ENCODE measurements at regions not wholly inside any gene's neighbourhood (a gene's known extent, or its start where the extent isn't known, plus 50 kb on each side); places are given as distances from the start of the nearest gene placed in this dataset.
"Not testable (repeated sequence)": the region's sequence is repeated elsewhere in the genome, so short reads cannot be mapped to it uniquely, and the experiment has no call there.

- no peak for DNase-seq
These were observed 144.3 kb upstream of the ZNF184 start for GRCh38 chr6:27617046-27617687.

DNA sequence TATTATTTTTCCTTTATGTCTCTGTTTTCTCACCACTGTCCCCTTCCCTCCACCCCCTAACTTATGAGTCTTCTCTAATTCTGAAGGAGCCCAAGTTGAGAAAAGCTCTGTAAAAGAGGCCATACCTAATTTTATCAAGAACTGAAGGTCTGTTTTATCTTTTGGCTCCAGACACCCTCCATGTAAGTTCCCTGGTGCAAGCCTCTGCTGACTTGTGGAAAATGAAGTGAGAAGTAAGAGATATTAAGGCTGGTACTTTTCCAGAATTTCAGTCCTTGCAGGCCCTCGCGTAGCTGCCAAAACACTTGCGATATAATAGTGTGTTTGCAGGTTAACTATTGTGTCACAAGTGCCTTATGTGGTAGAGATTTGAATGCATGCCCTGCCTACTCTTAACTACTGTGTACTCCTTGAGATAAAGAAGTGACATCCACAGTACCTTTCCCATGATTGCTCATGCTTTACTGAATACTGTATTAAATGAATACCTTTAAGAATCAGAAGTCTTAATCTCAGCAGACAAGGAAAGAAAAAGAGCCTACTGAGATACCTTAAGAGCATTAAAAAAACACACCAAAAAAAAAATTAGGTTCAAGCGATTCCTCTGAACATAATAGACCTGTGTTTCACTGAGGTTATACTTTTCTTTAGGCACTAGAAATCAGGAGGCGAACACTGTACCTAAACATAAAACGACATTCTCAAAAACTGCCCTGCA, 143.6 kb upstream of the ZNF184 start:
- no peak for DNase-seq

- no peak for DNase-seq
These were observed 138.5 kb upstream of the ZNF184 start for GRCh38 chr6:27611451-27611850.

GRCh38 chr6:27608916-27609883, 136.3 kb upstream of the ZNF184 start:
- no peak for DNase-seq

GRCh38 chr6:27605401-27606342, 132.8 kb upstream of the ZNF184 start:
- DNase-seq = peak in 1 of 2 donors; percentile 40

DNA sequence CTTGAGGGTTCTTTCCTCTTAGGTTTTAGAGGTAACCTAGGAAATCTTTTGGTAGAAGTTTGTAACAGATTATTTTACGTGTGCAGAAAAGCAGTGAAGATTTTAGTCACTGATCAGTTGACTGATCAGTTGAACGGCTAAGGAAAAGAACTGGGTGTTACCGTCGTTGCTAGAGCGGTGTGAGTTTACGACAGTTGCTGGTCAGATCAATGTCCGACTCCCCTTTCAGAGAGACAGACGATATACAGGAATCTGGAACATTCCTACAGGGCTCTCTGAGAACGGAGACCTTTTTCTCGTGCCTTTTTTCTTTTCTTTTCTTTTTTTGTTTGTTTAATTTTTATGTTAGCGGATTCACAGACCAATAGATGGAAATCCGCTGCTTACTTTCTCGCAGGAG, 132.1 kb upstream of the ZNF184 start:
- no peak for DNase-seq

DNA sequence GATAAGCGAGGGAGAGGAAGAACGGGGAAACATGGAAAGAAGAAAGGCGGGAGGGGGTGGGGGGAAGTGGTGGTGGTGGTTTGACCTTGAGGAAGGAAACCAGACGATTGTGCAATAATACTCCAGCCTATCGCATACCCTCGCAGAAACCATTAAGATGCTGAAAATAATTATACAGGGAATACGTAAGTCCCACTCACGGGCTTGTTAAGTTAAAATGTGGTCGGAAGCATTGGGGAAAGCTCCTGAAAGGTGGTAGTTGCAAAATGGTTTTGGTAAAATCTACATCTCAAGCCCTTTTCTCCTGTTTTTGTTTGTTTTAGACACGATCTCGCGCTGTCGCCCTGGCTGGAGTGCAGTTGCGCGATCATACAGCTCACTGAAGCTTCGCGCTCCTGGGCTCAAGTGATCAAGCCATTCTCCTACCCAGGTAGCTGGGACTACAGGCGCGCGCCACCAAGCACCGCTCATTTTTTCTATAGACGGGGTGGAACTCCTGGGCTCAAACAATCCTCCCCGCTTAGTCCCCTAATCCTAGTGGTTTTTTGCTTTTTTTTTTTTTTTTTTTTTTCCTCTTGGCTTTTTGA, 128.9 kb upstream of the ZNF184 start:
- DNase-seq = no peak

DNA sequence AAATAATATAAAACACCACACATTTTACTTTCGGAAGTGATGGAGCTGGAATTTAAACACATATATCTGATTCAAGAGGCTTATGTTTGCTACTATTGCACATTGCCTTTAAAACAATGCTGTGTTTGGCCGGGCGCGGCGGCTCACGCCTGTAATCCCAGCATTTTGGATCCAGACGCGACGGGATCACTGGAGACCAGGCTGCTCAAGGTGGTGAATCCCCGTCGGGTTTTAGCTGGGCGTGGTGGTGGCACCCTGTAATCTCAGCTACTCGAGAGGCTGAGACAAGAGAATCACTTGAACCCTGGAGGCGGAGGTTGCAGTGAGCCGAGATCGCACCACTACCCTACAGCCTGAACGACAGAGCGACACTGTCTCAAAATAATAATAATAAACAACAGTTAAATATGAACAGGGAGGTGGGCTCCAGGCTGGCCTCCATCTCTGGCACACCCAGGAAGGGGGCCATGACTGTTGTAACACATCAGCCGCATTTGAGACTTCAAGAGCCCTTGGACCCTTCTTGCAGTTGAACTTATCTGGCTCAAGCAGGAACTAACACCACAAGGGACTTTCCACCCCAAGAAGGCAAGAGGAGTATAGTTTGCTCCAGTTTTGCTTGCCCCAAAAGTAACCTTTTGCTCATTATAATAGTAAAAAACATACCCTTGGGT, 127.1 kb upstream of the ZNF184 start:
- DNase-seq = no peak

DNA sequence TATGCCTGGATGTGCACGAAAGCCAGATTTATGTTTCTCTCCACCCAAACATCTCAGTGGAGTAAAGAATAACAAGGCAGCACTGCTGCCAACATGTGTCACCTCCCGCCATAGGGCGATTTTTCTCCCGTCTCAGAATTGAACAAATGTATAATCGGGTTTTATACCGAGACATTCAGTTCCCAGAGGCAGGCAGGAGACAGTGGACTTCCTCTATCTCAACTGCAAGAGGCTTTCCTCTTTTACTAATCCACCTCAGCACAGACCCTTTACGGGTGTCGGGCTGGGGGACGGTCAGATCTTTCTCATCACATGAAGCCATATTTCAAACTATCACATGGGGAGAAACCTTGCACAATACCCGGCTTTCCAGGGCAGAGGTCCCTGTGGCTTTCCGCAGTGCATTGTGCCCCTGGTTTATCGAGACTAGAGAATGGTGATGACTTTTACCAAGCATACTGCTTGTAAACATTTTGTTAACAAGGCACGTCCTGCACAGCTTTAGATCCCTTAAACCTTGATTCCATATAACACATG, 124.2 kb upstream of the ZNF184 start:
- DNase-seq = not testable (repeated sequence)

GRCh38 chr6:27593861-27594260, 121.0 kb upstream of the ZNF184 start:
- DNase-seq = no peak

GRCh38 chr6:27593200-27593818, 120.4 kb upstream of the ZNF184 start:
- DNase-seq = no peak

DNA sequence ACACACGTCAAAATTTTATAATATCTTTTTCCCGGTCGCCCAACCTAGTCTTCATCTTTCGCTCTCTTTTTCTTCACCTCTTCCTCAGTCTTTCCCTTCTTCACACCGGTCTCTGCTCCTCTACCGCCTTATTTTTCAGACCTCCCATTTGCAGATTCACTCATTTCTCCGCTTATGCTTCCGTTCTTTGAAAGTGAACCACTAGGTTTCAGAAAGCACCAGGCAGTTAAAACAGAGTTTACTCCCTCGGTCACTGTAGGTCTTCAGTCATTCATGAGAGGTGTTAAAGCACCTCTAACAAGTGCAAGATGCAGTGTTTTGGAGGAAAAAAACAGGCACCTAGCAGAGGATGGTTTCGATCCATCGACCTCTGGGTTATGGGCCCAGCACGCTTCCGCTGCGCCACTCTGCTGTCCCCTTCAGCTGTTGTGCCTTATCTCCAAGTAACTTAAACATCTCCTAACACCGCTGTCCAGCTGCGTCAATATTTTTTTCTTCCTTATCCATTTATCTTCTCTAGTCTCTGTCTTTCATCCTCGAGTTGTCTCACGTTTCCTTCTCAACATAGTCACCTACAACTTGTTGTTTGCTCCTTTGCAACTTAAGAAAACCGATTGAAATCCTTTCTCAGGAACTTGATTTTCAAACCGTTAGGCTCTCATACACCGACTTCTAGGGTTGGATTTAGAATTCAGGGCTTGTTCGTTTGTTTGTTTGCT, 119.7 kb upstream of the ZNF184 start:
- peak; percentile 42 to 61 for DNase-seq

DNA sequence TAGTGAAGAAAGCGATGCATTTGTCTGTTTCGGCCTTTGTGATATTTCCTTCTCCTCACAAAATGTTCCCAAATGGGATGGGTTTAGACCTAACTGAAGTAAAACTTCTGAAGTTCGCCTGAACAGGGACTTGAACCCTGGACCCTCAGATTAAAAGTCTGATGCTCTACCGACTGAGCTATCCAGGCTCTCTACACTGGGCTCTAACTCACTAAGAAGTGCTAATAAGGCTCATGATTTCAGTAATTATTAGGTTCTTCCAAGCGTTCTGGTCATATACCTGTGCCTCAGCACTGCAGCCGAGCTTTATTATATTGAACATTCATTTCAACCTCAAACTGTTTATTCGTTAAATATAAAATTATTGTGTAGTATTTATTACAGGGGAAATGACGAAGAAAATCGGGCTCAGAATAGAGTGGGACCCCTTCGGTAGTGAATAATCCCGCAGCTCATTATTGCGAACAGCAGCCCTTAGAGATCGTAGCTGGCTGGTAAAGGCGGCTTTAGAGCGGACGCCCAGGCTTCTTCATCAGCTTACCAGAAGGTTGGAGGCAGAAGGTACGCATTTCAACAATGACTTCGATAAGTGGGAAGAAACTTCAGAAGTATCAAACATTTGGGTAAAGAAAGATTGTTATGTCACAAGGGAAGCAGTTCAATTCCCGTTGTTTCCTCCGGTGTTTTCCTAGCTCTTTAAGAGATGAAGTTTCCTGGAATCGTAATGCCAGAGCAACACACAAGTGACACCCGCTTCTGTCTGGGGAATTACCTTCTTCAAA, 119.0 kb upstream of the ZNF184 start:
- no peak for DNase-seq

DNA sequence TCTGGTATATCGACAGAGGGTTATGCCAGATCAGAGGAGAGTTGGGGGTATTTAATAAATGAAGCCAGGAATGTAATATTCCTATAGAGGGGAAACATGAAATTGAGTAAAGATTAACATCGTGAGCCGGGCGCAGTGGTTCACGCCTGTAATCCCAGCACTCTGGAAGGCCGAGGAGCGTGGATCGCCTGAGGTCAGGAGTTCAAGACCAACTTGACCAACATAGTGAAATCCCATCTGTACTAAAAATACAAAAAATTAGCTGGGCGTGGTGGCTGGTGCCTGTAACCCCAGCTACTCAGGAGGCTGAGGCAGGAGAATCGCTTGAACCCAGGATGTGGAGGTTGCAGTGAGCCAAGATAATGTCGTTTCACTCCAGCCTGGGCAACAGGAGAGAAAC, 112.4 kb upstream of the ZNF184 start:
- DNase-seq = not testable (repeated sequence)

GRCh38 chr6:27584326-27584725, 111.4 kb upstream of the ZNF184 start:
- DNase-seq = no peak

DNA sequence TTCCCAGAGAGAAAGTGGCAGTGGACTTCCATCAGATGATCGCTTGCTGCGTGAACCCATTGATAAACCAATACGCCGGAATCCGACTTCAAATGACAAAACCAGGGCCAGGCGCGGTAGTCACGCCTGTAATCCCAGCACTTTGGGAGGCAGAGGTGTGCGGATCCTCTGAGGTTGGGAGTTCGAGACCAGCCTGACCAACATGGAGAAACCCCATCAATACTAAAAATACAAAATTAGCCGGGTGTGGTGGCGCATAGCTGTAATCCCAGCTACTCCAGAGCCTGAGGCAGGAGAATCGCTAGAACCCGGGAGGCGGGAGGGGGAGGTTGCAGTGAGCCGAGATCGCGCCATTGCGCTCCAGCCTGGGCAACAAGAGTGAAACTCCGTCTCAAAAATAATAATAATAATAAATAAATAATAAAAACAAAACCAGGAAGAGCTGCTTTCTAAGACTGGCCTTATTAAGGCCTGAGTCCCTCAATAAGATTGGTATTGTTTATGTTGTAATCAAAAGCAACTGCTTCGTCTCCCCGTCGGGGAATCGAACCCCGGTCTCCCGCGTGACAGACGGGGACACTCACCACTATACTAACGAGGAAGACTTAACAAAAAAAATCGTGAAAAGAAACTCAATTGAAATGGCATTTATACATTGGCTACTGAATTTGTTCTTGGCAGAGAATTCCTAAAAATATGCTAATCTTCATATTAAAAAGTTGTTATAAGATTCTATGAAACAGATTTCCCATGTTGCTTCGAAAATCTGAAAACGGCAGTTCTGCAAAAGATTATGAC, 110.2 kb upstream of the ZNF184 start:
- peak; percentile 58 to 80 for DNase-seq

DNA sequence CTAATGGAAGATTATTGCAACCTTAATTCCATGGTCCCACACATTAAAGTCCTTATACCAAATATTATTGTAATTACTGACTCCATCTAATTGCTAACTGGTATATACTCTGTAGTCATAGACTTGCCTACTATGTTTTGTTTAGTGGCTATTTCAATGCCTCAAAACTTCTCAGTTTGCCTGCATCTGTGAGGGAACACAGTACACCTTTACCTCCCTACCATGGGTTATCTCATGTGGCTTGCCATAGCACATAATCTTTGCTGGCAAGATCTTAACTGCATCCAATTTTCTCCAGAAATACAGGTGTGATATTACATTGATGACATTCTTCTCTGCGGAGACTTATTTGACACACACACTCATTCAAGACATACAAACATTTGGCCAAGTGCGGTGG, 107.1 kb upstream of the ZNF184 start:
- DNase-seq = no peak

DNA sequence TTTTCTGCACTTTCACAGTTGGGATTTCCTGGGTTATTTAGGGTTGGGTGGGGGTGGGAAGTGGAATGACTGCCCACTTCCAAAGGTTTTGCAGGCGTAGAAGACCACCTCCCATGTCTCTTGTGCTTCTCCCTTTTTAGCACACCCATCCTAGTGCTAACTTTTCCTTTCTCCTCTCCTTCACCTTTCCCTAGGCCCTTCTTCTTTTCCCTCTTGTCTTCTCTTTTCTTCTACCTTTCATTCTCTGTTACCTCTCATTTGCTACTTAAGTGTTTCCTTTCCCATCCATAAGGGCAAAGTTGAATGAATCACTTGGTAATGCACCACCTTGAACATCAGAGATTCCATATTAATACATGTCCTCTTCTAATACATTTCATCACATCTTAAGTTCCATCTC, 105.0 kb upstream of the ZNF184 start:
- no peak for DNase-seq

Data from stimulated activated CD4-positive, alpha-beta T cell treated with anti-CD3 and anti-CD28 coated beads, Interleukin-2, amount 100 ng/mL, for 24 hours (primary cell).